ENCODE measurements at regions not wholly inside any gene's neighbourhood (a gene's known extent, or its start where the extent isn't known, plus 50 kb on each side); places are given as distances from the start of the nearest gene placed in this dataset.

- Mint-ChIP-seq H3K36me3 (no peaks in the 10 kb centered on the region), H3K4me3 (no peak overlapping the region), H3K27ac (no peak overlapping the region), H3K4me1 (peaks cover 14% of the 10 kb centered on the region), H3K9me3 (no peaks in the 10 kb centered on the region)
- ATAC-seq: no peak
- no peak for DNase-seq (ENCODE audit: low spot score in 2 of 2)
These were observed 259.3 kb downstream of the BCL11B start for GRCh38 chr14:99012703-99013102.

GRCh38 chr14:99015833-99016232, 256.2 kb downstream of the BCL11B start:
- ATAC-seq: no peak
- Mint-ChIP-seq H3K27ac (no peak overlapping the region), H3K36me3 (no peaks in the 10 kb centered on the region), H3K4me3 (no peak overlapping the region), H3K9me3 (no peaks in the 10 kb centered on the region), H3K4me1 (peaks cover 17% of the 10 kb centered on the region)
- no peak for DNase-seq (ENCODE audit: low spot score in 2 of 2)

- DNase-seq (ENCODE audit: low spot score in 2 of 2): no peak
- ATAC-seq: no peak
- Mint-ChIP-seq H3K4me1 (peaks cover 35% of the 10 kb centered on the region), H3K27ac (no peak overlapping the region), H3K4me3 (no peak overlapping the region), H3K9me3 (no peaks in the 10 kb centered on the region), H3K36me3 (no peaks in the 10 kb centered on the region)
These were observed 248.6 kb downstream of the BCL11B start for GRCh38 chr14:99023371-99023770.

DNA sequence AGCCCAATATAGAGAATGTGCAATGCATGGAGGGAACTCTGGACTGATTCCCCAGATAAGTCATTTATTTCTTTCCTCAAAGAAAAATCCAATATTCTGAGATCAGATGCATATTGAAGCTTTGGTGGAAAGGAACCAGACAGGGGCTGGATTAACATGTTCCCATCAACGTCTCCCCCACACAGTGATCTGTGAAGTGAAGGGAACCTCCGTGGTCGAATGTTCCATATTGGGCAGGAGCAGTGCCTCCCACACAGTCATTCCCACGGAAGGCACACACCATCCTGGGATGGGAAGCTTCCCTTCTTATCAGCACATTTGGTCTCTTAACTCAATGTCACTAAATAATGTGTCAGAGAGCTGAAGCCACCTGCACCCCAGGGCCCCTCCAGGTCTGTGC, 247.1 kb downstream of the BCL11B start:
- Mint-ChIP-seq H3K36me3 (no peaks in the 10 kb centered on the region), H3K9me3 (no peaks in the 10 kb centered on the region), H3K4me3 (no peak overlapping the region), H3K4me1 (peaks cover 35% of the 10 kb centered on the region), H3K27ac (no peak overlapping the region)
- ATAC-seq (no peak), DNase-seq (ENCODE audit: low spot score in 2 of 2) (no peak)

DNA sequence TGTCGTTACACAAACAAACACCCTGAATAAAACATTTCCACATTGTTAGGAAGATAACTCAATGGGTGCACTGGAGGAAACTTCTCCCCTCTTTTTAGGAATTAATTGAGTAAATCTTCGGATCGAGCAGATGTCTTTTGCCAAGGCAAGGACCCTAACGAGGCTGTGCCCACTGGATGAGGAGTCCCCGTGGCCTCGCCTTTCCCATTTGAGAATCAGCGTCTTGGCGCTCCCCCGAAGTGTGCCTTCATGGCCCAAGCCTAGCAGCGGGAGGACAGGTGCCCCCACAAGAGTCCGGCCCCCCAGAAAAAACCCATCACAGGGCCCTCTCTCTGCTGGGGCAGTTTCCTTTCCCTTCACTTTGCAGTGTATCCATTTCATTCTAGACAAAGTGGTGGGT, 246.6 kb downstream of the BCL11B start:
- no peak for DNase-seq (ENCODE audit: low spot score in 2 of 2)
- no peak for ATAC-seq
- Mint-ChIP-seq H3K9me3 (no peaks in the 10 kb centered on the region), H3K27ac (no peak overlapping the region), H3K4me1 (peaks cover 30% of the 10 kb centered on the region), H3K36me3 (no peaks in the 10 kb centered on the region), H3K4me3 (no peak overlapping the region)

DNA sequence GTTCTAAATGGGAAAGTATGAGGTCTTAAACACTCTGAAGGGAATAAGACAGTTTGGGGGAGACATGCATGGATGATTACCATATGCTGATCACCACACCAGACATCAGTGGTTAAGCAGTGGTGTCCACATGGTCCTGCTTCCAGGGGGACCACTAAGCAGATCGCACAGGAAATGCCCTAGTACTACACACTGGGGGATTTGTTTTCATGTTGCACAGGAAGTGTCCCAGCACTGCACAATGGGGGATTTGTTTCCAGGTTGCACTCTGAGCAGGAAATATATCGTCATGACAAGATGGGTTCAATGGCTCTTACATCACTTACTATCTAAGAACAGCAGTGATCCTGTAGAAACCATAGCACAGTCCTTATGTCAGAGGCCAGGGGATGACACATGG, 245.5 kb downstream of the BCL11B start:
- Mint-ChIP-seq H3K4me3 (no peak overlapping the region), H3K27ac (peak overlapping the region; percentile 18), H3K4me1 (peaks cover 24% of the 10 kb centered on the region), H3K36me3 (no peaks in the 10 kb centered on the region), H3K9me3 (no peaks in the 10 kb centered on the region)
- peak; percentile 44 for ATAC-seq
- no peak for DNase-seq (ENCODE audit: low spot score in 2 of 2)

GRCh38 chr14:99028041-99028440, 244.0 kb downstream of the BCL11B start:
- ATAC-seq: no peak

GRCh38 chr14:99028521-99028920, 243.5 kb downstream of the BCL11B start:
- ATAC-seq (no peak), DNase-seq (ENCODE audit: low spot score in 2 of 2) (no peak)
- no peaks in the 10 kb centered on the region for H3K9me3 Mint-ChIP-seq
- peaks cover 14% of the 10 kb centered on the region for H3K4me1 Mint-ChIP-seq
- no peak overlapping the region for H3K4me3 Mint-ChIP-seq
- no peaks in the 10 kb centered on the region for H3K36me3 Mint-ChIP-seq
- H3K27ac Mint-ChIP-seq: no peak overlapping the region

More at GRCh38 chr14:99028041-99028440, 244.0 kb downstream of the BCL11B start:
- DNase-seq (ENCODE audit: low spot score in 2 of 2): no peak
- Mint-ChIP-seq H3K9me3 (no peaks in the 10 kb centered on the region), H3K36me3 (no peaks in the 10 kb centered on the region), H3K4me3 (no peak overlapping the region), H3K4me1 (peaks cover 14% of the 10 kb centered on the region), H3K27ac (no peak overlapping the region)

- H3K27ac Mint-ChIP-seq: no peak overlapping the region
These were observed 242.7 kb downstream of the BCL11B start for GRCh38 chr14:99029145-99029915.

GRCh38 chr14:99029916-99030305, 242.1 kb downstream of the BCL11B start:
- ATAC-seq: no peak
- Mint-ChIP-seq H3K36me3 (no peaks in the 10 kb centered on the region), H3K4me3 (no peak overlapping the region), H3K27ac (no peak overlapping the region), H3K4me1 (peaks cover 14% of the 10 kb centered on the region), H3K9me3 (no peaks in the 10 kb centered on the region)
- DNase-seq (ENCODE audit: low spot score in 2 of 2): no peak

More at GRCh38 chr14:99029145-99029915, 242.7 kb downstream of the BCL11B start:
- no peak overlapping the region for H3K4me3 Mint-ChIP-seq
- H3K9me3 Mint-ChIP-seq: no peaks in the 10 kb centered on the region
- ATAC-seq (no peak), DNase-seq (ENCODE audit: low spot score in 2 of 2) (no peak)
- no peaks in the 10 kb centered on the region for H3K36me3 Mint-ChIP-seq
- peaks cover 14% of the 10 kb centered on the region for H3K4me1 Mint-ChIP-seq

DNA sequence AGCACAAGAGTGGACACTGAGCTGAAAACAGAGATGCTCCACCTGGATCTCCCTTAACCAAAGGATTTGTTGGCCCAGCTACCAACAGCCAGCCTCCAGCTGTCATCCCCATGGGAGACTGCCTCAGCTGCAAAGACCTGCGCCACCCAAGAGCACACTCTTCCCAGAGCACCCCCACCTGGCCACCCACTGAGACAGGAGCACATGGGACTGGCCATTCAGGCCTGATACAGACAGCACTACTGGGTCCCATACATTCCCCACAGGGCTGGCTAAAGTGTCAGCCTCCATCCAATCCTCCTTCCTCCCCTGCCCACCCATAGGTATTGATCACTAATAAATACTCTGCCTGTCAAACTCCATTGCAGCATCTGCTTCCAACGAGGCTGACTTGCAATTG, 241.5 kb downstream of the BCL11B start:
- H3K36me3 Mint-ChIP-seq: no peaks in the 10 kb centered on the region
- H3K4me1 Mint-ChIP-seq: peaks cover 14% of the 10 kb centered on the region

GRCh38 chr14:99032759-99033158, 239.2 kb downstream of the BCL11B start:
- H3K27ac Mint-ChIP-seq: no peak overlapping the region
- no peaks in the 10 kb centered on the region for H3K4me1 Mint-ChIP-seq
- ATAC-seq (no peak), DNase-seq (ENCODE audit: low spot score in 2 of 2) (no peak)
- H3K4me3 Mint-ChIP-seq: no peak overlapping the region
- no peaks in the 10 kb centered on the region for H3K9me3 Mint-ChIP-seq
- H3K36me3 Mint-ChIP-seq: no peaks in the 10 kb centered on the region

More for the DNA sequence above, 241.5 kb downstream of the BCL11B start:
- no peaks in the 10 kb centered on the region for H3K9me3 Mint-ChIP-seq
- no peak for ATAC-seq
- no peak overlapping the region for H3K4me3 Mint-ChIP-seq
- no peak for DNase-seq (ENCODE audit: low spot score in 2 of 2)
- H3K27ac Mint-ChIP-seq: no peak overlapping the region

GRCh38 chr14:99033951-99034350, 238.0 kb downstream of the BCL11B start:
- no peaks in the 10 kb centered on the region for H3K4me1 Mint-ChIP-seq
- H3K36me3 Mint-ChIP-seq: no peaks in the 10 kb centered on the region
- ATAC-seq (no peak), DNase-seq (ENCODE audit: low spot score in 2 of 2) (no peak)
- H3K9me3 Mint-ChIP-seq: no peaks in the 10 kb centered on the region
- no peak overlapping the region for H3K4me3 Mint-ChIP-seq
- H3K27ac Mint-ChIP-seq: no peak overlapping the region

GRCh38 chr14:99034711-99035171, 237.3 kb downstream of the BCL11B start:
- no peaks in the 10 kb centered on the region for H3K4me1 Mint-ChIP-seq
- ATAC-seq: no peak

DNA sequence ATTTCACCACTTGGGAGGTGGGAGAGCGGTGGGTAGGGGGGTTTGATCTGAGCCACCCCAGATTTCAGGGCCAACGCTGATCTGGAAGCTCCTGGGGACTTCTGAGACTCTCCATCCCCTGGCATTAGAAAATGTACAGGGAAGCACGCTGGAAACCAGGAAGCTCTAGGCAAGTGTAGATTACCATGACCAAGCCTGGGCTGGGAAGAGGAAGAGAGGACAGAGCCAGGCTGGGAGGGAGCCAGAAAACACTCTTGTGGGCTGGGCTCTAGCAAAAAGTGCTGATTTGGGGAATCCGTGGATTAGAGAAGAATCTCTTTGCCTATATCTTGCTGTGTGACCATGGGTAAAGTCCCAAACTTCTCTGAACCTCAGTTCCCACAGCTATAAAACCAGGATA, 236.7 kb downstream of the BCL11B start:
- H3K4me1 Mint-ChIP-seq: no peaks in the 10 kb centered on the region

More at GRCh38 chr14:99034711-99035171, 237.3 kb downstream of the BCL11B start:
- Mint-ChIP-seq H3K9me3 (no peaks in the 10 kb centered on the region), H3K27ac (no peak overlapping the region), H3K4me3 (no peak overlapping the region), H3K36me3 (no peaks in the 10 kb centered on the region)
- no peak for DNase-seq (ENCODE audit: low spot score in 2 of 2)

More for the DNA sequence above, 236.7 kb downstream of the BCL11B start:
- Mint-ChIP-seq H3K4me3 (no peak overlapping the region), H3K36me3 (no peaks in the 10 kb centered on the region), H3K27ac (no peak overlapping the region), H3K9me3 (no peaks in the 10 kb centered on the region)
- DNase-seq (ENCODE audit: low spot score in 2 of 2) (no peak), ATAC-seq (no peak)

Measured in stimulated activated effector memory CD8-positive, alpha-beta T cell treated with anti-CD3 and anti-CD28 coated beads, Interleukin-12 subunit alpha, Interleukin-12 subunit beta, amount 100 ng/mL, for 72 hours (primary cell).